Panc1 (cell line): ENCODE measurements at regions not wholly inside any gene's neighbourhood (a gene's known extent, or its start where the extent isn't known, plus 50 kb on each side); places are given as distances from the start of the nearest gene placed in this dataset.
"Not testable (repeated sequence)": the region's sequence is repeated elsewhere in the genome, so short reads cannot be mapped to it uniquely, and the experiment has no call there.

ENCODE experiments used
- ATAC-seq: fragments of 200-7000 bp; cut with Tn5 transposase; 2 replicates; pipeline ENCODE4 v1.9.1; 2020; ENCODE audit warnings: mild to moderate bottlenecking, moderate library complexity
- BruUV-seq: library from RNA; stranded (reverse); fragments of 400-500 nt; replicated peaks from 2 replicates; lab custom pipeline; 2021; lab: Mats Ljungman, UMichigan
- CTCF ChIA-PET: fragments of 300-600 bp; sonication (Branson Sonifier 250); formaldehyde crosslinking; loops from one replicate; lab custom pipeline; 2022; ENCODE audit warnings: antibody characterized with exemption; lab: Charles Lee
- POLR2A ChIA-PET: fragments of 300-600 bp; sonication (Branson Sonifier 250); formaldehyde crosslinking; loops from one replicate; lab custom pipeline; 2022; ENCODE audit warnings: antibody characterized with exemption; lab: Charles Lee
- DNase-seq: peaks from one replicate; pipeline ENCODE4 v3.0.0-alpha.2; 2010; ENCODE audit warnings: low read depth, low spot score
- H3K27ac ChIP-seq: 2 replicates; pipeline ENCODE4 v1.5.1; 2011; ENCODE audit warnings: mild to moderate bottlenecking, low read length, inconsistent platforms
- H3K27me3 ChIP-seq: fragments of 200-500 bp; sonication (Bioruptor generic); 2 replicates; pipeline ENCODE4 v1.6.0; 2014; ENCODE audit warnings: low read length, inconsistent platforms; ENCODE audit not compliant: control insufficient read depth, insufficient read depth
- H3K36me3 ChIP-seq: fragments of 200-500 bp; sonication (Bioruptor generic); 2 replicates; pipeline ENCODE4 v1.5.1; 2014; ENCODE audit warnings: inconsistent platforms, mild to moderate bottlenecking, low read length, moderate library complexity; ENCODE audit not compliant: control insufficient read depth, insufficient read depth
- H3K4me1 ChIP-seq: 2 replicates; pipeline ENCODE4 v1.5.1; 2011; ENCODE audit warnings: inconsistent platforms, mild to moderate bottlenecking, low read length, moderate library complexity; ENCODE audit not compliant: control insufficient read depth, insufficient read depth
- H3K4me3 ChIP-seq, 2 experiments: 2 replicates each; pipeline ENCODE4 v1.5.1; 2011 to 2012; ENCODE audit warnings: low read depth in 2 of 2, low read length in 2 of 2, mild to moderate bottlenecking in 2 of 2, inconsistent platforms in 1 of 2, moderate library complexity in 1 of 2
- H3K9me3 ChIP-seq: fragments of 200-500 bp; sonication (Bioruptor generic); 2 replicates; pipeline ENCODE4 v1.5.1; 2014; ENCODE audit warnings: low read depth, mild to moderate bottlenecking, inconsistent platforms, low read length, moderate library complexity; ENCODE audit not compliant: control insufficient read depth, insufficient read depth
- CTCF ChIP-seq: fragments of 450-650 bp; IDR thresholded peaks from 2 replicates; pipeline ENCODE4 v1.5.1; 2017; ENCODE audit warnings: mild to moderate bottlenecking
- POLR2AphosphoS5 ChIP-seq: IDR thresholded peaks from 2 replicates; pipeline ENCODE4 v1.6.1; 2012; ENCODE audit warnings: mild to moderate bottlenecking, low read depth, low read length, moderate library complexity
- SIN3A ChIP-seq: IDR thresholded peaks from 2 replicates; pipeline ENCODE4 v1.6.1; 2012; ENCODE audit warnings: low read depth, mild to moderate bottlenecking, low read length, moderate library complexity, borderline replicate concordance; ENCODE audit not compliant: insufficient read depth
- TCF7L2 ChIP-seq: IDR thresholded peaks from 2 replicates; pipeline ENCODE4 v1.6.1; 2011; ENCODE audit warnings: mild to moderate bottlenecking, low read depth, low read length, inconsistent platforms
- in situ Hi-C: cut with HindIII; loops from 2 replicates; pipeline ENCODE4 v1.10.0; 2016; ENCODE audit warnings: low sequenced_read_pairs, low pct_unique_long_range_greater_than_20kb
- intact Hi-C: fragments of 100-400 bp; cut with micrococcal nuclease; formaldehyde crosslinking; loops from one replicate; pipeline ENCODE4 v1.10.0; 2022; ENCODE audit not compliant: unreplicated experiment
- TF ChIP-seq, protein P1 (sequence below), 2 experiments: IDR thresholded peaks; 2 replicates each; pipeline ENCODE4 v1.6.1; 2011 to 2012; ENCODE audit warnings: low read depth in 2 of 2, control low read depth in 1 of 2, low read length in 1 of 2, mild to moderate bottlenecking in 1 of 2, moderate library complexity in 1 of 2; ENCODE audit not compliant: insufficient read depth in 1 of 2

GRCh38 chr7:119283353-119283752 is 989.6 kb upstream of the KCND2 start:
- no peaks in the 10 kb centered on the region for H3K4me1 ChIP-seq
- ChIA-PET CTCF (no interaction called here), POLR2A (no interaction called here)
- H3K27ac ChIP-seq = no peak overlapping the region
- TF ChIP-seq, protein P1, sequence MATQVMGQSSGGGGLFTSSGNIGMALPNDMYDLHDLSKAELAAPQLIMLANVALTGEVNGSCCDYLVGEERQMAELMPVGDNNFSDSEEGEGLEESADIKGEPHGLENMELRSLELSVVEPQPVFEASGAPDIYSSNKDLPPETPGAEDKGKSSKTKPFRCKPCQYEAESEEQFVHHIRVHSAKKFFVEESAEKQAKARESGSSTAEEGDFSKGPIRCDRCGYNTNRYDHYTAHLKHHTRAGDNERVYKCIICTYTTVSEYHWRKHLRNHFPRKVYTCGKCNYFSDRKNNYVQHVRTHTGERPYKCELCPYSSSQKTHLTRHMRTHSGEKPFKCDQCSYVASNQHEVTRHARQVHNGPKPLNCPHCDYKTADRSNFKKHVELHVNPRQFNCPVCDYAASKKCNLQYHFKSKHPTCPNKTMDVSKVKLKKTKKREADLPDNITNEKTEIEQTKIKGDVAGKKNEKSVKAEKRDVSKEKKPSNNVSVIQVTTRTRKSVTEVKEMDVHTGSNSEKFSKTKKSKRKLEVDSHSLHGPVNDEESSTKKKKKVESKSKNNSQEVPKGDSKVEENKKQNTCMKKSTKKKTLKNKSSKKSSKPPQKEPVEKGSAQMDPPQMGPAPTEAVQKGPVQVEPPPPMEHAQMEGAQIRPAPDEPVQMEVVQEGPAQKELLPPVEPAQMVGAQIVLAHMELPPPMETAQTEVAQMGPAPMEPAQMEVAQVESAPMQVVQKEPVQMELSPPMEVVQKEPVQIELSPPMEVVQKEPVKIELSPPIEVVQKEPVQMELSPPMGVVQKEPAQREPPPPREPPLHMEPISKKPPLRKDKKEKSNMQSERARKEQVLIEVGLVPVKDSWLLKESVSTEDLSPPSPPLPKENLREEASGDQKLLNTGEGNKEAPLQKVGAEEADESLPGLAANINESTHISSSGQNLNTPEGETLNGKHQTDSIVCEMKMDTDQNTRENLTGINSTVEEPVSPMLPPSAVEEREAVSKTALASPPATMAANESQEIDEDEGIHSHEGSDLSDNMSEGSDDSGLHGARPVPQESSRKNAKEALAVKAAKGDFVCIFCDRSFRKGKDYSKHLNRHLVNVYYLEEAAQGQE (IDR thresholded peaks at IDR 0.05; ENCODE audit: insufficient read depth in 1 of 2, low read depth in 2 of 2, low read length in 1 of 2) = no peak
- TF ChIP-seq POLR2AphosphoS5 = no peak
- TF ChIP-seq TCF7L2 = no peak
- no peak for TF ChIP-seq CTCF
- TF ChIP-seq SIN3A = no peak
- ATAC-seq (no peak), DNase-seq (no peak)
- H3K36me3 ChIP-seq = no peaks in the 10 kb centered on the region
- in situ Hi-C loops (no loop called here), intact Hi-C loops (no loop called here)
- H3K27me3 ChIP-seq = no peaks in the 10 kb centered on the region
- no TSS peak for BruUV-seq
- H3K9me3 ChIP-seq = no peaks in the 10 kb centered on the region
- no peak overlapping the region for H3K4me3 ChIP-seq

DNA sequence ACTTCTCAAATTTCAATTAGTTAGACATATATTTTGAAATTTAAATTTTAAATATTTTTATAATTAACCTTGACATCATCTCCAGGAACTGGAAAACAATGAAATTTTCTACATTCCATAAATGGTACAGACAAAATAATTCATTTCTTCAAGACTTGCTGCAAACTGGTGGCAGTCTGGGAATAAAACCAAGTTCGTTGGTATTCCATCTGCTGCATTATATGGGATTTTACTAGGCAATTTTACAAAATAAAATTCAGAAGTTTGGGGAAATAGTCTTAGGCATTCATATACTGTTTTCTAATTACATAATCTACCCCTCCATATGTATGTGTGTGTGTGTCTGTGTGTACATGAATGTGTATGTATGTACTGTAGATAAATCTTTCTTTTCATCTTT is 984.6 kb upstream of the KCND2 start:
- DNase-seq = no peak
- in situ Hi-C loops (no loop called here), intact Hi-C loops (no loop called here)
- no TSS peak for BruUV-seq
- no peak for ATAC-seq
- ChIA-PET CTCF (no interaction called here), POLR2A (no interaction called here)
- TF ChIP-seq TCF7L2 (no peak), SIN3A (no peak), POLR2AphosphoS5 (no peak), CTCF (no peak)
- TF ChIP-seq, protein P1 (IDR thresholded peaks at IDR 0.05; ENCODE audit: insufficient read depth in 1 of 2, low read depth in 2 of 2, low read length in 1 of 2) = no peak
- Histone ChIP-seq H3K27ac (no peak overlapping the region), H3K4me1 (no peaks in the 10 kb centered on the region), H3K27me3 (no peaks in the 10 kb centered on the region), H3K36me3 (no peaks in the 10 kb centered on the region), H3K9me3 (no peaks in the 10 kb centered on the region), H3K4me3 (no peak overlapping the region)

- H3K36me3 ChIP-seq, H3K27ac ChIP-seq, ATAC-seq, intact Hi-C loops, H3K4me3 ChIP-seq, in situ Hi-C loops, H3K27me3 ChIP-seq, DNase-seq, H3K4me1 ChIP-seq, POLR2A ChIA-PET, H3K9me3 ChIP-seq, CTCF ChIA-PET, BruUV-seq: not testable (repeated sequence)
Observed at GRCh38 chr7:119300341-119300740, 972.6 kb upstream of the KCND2 start.
